ENCODE measurements at regions not wholly inside any gene's neighbourhood (a gene's known extent, or its start where the extent isn't known, plus 50 kb on each side); places are given as distances from the start of the nearest gene placed in this dataset.

DNA sequence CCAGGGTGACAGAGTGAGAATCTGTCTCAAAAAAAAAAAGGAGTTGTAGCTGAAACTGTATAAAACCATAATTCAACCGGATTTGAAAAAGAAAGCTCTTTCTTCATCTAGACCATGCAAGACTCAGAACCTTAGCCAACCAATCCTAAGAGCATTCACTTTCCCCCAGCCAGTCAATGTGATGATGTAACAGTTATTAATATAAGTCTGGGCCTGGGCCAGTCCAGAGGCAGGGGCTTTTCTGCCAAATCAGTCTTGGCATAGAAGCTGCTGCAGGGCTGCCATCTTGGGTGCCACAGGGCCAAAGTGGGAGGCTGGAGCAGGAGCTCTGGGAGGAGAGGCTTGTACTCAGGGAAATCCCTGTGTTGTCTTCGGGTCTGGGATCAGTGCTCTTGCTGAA, 288.4 kb downstream of the CLIC5 start:
- TF ChIP-seq, protein P1, sequence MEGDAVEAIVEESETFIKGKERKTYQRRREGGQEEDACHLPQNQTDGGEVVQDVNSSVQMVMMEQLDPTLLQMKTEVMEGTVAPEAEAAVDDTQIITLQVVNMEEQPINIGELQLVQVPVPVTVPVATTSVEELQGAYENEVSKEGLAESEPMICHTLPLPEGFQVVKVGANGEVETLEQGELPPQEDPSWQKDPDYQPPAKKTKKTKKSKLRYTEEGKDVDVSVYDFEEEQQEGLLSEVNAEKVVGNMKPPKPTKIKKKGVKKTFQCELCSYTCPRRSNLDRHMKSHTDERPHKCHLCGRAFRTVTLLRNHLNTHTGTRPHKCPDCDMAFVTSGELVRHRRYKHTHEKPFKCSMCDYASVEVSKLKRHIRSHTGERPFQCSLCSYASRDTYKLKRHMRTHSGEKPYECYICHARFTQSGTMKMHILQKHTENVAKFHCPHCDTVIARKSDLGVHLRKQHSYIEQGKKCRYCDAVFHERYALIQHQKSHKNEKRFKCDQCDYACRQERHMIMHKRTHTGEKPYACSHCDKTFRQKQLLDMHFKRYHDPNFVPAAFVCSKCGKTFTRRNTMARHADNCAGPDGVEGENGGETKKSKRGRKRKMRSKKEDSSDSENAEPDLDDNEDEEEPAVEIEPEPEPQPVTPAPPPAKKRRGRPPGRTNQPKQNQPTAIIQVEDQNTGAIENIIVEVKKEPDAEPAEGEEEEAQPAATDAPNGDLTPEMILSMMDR (IDR thresholded peaks at IDR 0.05) = no peak
- TF ChIP-seq EP300 (IDR thresholded peaks at IDR 0.05) (no peak), POLR2A (IDR thresholded peaks at IDR 0.05) (no peak)

Data from ovary (tissue), 3 donors.